NB4 (cell line): ENCODE measurements at regions not wholly inside any gene's neighbourhood (a gene's known extent, or its start where the extent isn't known, plus 50 kb on each side); places are given as distances from the start of the nearest gene placed in this dataset.

Experiments used
- DNase-seq: peaks from one replicate; pipeline ENCODE4 v3.0.0; 2010; ENCODE audit warnings: low read depth
- H3K4me3 ChIP-seq: one replicate; pipeline ENCODE4 v1.5.1; 2011; ENCODE audit warnings: mild to moderate bottlenecking, low read depth, low read length, moderate library complexity
- CTCF ChIP-seq: IDR thresholded peaks from one replicate; pipeline ENCODE4 v1.5.1; 2012; ENCODE audit warnings: low read depth, low read length
- MYC ChIP-seq: IDR thresholded peaks from 2 replicates; pipeline ENCODE4 v1.6.1; 2011; ENCODE audit warnings: low read depth, low read length
- POLR2A ChIP-seq: IDR thresholded peaks from 2 replicates; pipeline ENCODE4 v1.6.1; 2011; ENCODE audit warnings: mild to moderate bottlenecking; ENCODE audit not compliant: insufficient read length; ENCODE audit errors: extremely low read depth
- TF ChIP-seq, protein P1 (sequence below): IDR thresholded peaks from 2 replicates; pipeline ENCODE4 v1.6.1; 2011; ENCODE audit warnings: low read depth, low read length

GRCh38 chr19:23054456-23054855 is 51.5 kb upstream of the ZNF728 start:
- TF ChIP-seq POLR2A: no peak
- no peak for TF ChIP-seq CTCF
- TF ChIP-seq MYC: no peak
- TF ChIP-seq, protein P1, sequence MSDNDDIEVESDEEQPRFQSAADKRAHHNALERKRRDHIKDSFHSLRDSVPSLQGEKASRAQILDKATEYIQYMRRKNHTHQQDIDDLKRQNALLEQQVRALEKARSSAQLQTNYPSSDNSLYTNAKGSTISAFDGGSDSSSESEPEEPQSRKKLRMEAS: no peak
- H3K4me3 ChIP-seq: no peak overlapping the region
- no peak for DNase-seq
